ENCODE measurements at regions not wholly inside any gene's neighbourhood (a gene's known extent, or its start where the extent isn't known, plus 50 kb on each side); places are given as distances from the start of the nearest gene placed in this dataset.

GRCh38 chr4:45638641-45639040 lies 485.2 kb downstream of the GABRG1 start:
- no peak for TF ChIP-seq EZH2phosphoT487 (IDR thresholded peaks at IDR 0.05; ENCODE audit: insufficient read depth, low read depth)
- no peak for TF ChIP-seq EZH2 (IDR thresholded peaks at IDR 0.05; ENCODE audit: insufficient read depth, poor library complexity, severe bottlenecking)
